ENCODE measurements at regions not wholly inside any gene's neighbourhood (a gene's known extent, or its start where the extent isn't known, plus 50 kb on each side); places are given as distances from the start of the nearest gene placed in this dataset.

- no peak for TF ChIP-seq CTCF (IDR thresholded peaks at IDR 0.05; ENCODE audit: insufficient read depth, low read length, poor library complexity, severe bottlenecking)
Measured at GRCh38 chrX:88604433-88605221, 142.4 kb upstream of the CPXCR1 start.

GRCh38 chrX:88605222-88605583, 141.8 kb upstream of the CPXCR1 start:
- Histone ChIP-seq H3K4me3 (ENCODE audit: low read depth, low read length) (no peak overlapping the region), H3K27me3 (ENCODE audit: control insufficient read depth, insufficient read depth, low read length) (no peaks in the 10 kb centered on the region), H3K36me3 (ENCODE audit: control insufficient read depth, insufficient read depth, low read length) (no peaks in the 10 kb centered on the region)
- TF ChIP-seq CTCF (IDR thresholded peaks at IDR 0.05; ENCODE audit: insufficient read depth, low read length, poor library complexity, severe bottlenecking), result no peak
- no peak for DNase-seq (ENCODE audit: low read depth)

More at GRCh38 chrX:88604433-88605221, 142.4 kb upstream of the CPXCR1 start:
- Histone ChIP-seq H3K27me3 (ENCODE audit: control insufficient read depth, insufficient read depth, low read length) (no peaks in the 10 kb centered on the region), H3K36me3 (ENCODE audit: control insufficient read depth, insufficient read depth, low read length) (no peaks in the 10 kb centered on the region), H3K4me3 (ENCODE audit: low read depth, low read length) (no peak overlapping the region)
- DNase-seq (ENCODE audit: low read depth), result no peak

GRCh38 chrX:88612870-88613329, 134.1 kb upstream of the CPXCR1 start:
- Histone ChIP-seq H3K4me3 (ENCODE audit: low read depth, low read length) (no peak overlapping the region), H3K27me3 (ENCODE audit: control insufficient read depth, insufficient read depth, low read length) (no peaks in the 10 kb centered on the region), H3K36me3 (ENCODE audit: control insufficient read depth, insufficient read depth, low read length) (no peaks in the 10 kb centered on the region)
- no peak for DNase-seq (ENCODE audit: low read depth)
- no peak for TF ChIP-seq CTCF (IDR thresholded peaks at IDR 0.05; ENCODE audit: insufficient read depth, low read length, poor library complexity, severe bottlenecking)

- peak; percentile 25 for TF ChIP-seq CTCF (IDR thresholded peaks at IDR 0.05; ENCODE audit: insufficient read depth, low read length, poor library complexity, severe bottlenecking)
- no peak for DNase-seq (ENCODE audit: low read depth)
- no peak overlapping the region for H3K4me3 ChIP-seq (ENCODE audit: low read depth, low read length)
- H3K27me3 ChIP-seq (ENCODE audit: control insufficient read depth, insufficient read depth, low read length), result no peaks in the 10 kb centered on the region
- no peaks in the 10 kb centered on the region for H3K36me3 ChIP-seq (ENCODE audit: control insufficient read depth, insufficient read depth, low read length)
Measured at GRCh38 chrX:88613338-88613737, 133.7 kb upstream of the CPXCR1 start.

- no peaks in the 10 kb centered on the region for H3K36me3 ChIP-seq (ENCODE audit: control insufficient read depth, insufficient read depth, low read length)
- no peak for TF ChIP-seq CTCF (IDR thresholded peaks at IDR 0.05; ENCODE audit: insufficient read depth, low read length, poor library complexity, severe bottlenecking)
- no peak overlapping the region for H3K4me3 ChIP-seq (ENCODE audit: low read depth, low read length)
- no peak for DNase-seq (ENCODE audit: low read depth)
- H3K27me3 ChIP-seq (ENCODE audit: control insufficient read depth, insufficient read depth, low read length), result no peaks in the 10 kb centered on the region
Measured at GRCh38 chrX:88621278-88621677, 125.7 kb upstream of the CPXCR1 start.

- no peak for DNase-seq (ENCODE audit: low read depth)
- Histone ChIP-seq H3K27me3 (ENCODE audit: control insufficient read depth, insufficient read depth, low read length) (no peaks in the 10 kb centered on the region), H3K4me3 (ENCODE audit: low read depth, low read length) (no peak overlapping the region), H3K36me3 (ENCODE audit: control insufficient read depth, insufficient read depth, low read length) (no peaks in the 10 kb centered on the region)
- TF ChIP-seq CTCF (IDR thresholded peaks at IDR 0.05; ENCODE audit: insufficient read depth, low read length, poor library complexity, severe bottlenecking), result no peak
Measured at GRCh38 chrX:88655460-88655859, 91.6 kb upstream of the CPXCR1 start.

All from kidney epithelial cell (primary cell).